Frontal cortex (tissue), 3 donors: ENCODE measurements at regions not wholly inside any gene's neighbourhood (a gene's known extent, or its start where the extent isn't known, plus 50 kb on each side); places are given as distances from the start of the nearest gene placed in this dataset.

ENCODE experiments used
- DNase-seq, 2 donors: peaks; one replicate each; pipeline ENCODE4 v3.0.0; 2012; ENCODE audit warnings: low spot score in 2 of 2
- FAIRE-seq: peaks from 2 replicates; lab custom pipeline; 2012; peaks lifted over from hg19 to GRCh38; lab: Jason Lieb, UNC
- donor health status: control.
- donor health status: control.
- donor health status: control.

DNA sequence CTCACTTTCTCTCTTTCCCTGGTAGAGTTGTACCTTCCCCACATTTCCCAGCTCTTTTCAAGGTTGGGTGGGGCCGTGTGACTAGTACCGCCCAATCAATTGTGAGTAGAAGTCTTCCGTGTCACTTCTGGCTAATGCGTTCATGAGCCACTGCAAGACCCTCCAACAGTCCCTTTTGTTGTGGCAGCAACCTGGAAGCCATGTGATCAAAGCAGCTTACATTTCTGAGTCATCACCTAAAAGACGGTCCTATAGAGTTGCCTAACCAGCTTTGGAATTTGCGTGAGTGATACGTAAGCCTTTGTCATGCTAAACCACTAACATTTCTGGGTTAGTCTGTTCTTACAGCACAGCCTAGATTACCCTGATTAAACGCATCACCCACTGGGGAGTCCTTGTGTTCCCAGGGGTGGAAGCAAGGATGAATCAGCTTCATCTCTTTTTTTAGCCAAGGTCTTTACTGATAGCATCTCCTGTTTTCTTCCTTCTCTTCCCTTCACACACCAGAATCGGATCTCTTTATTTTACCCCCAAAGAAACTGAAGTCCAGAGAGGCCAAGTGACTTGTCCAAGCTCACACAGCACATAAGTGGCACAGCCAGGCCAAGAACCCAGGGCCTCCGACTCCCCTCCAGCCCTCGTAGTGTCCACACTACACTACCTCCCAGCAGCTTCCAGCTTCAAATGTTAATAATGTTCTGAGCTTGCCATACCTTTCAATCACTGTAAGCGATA is 366.3 kb upstream of the XYLT1 start:
- FAIRE-seq (no peak), DNase-seq (no peak)

DNA sequence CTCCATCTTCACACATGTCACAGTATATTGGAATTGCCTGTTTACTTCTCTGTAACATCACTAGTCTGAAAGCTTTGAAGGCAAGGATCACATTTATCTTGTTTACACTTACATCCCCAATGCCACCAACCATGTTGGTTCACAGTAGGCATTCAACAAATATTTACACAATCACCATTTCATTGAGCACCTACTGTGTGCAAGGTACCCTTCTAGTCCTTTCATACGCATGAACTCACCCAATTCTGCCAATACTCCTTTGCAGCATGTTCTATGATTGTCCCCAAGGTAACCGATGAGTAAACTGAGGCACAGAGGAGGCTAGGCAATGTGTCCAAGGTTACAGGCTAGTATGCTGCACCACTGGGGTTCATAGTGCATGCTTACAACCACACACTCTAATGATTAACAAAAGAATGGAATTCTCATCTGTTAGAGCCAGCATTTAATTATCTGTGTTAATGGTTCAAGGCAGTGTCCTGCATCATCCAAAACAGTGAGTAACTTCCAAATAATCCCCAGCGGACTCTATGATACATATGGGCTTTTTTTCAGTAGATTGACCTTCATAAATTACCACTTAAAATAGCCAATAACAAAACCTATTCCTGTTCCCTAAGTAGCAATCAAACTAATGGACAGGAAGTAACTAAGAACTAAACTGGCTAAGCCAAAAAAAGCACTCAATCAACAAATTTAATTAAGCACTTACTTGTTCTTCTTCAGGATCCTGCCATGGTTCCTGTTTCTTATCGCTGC is 364.5 kb upstream of the XYLT1 start:
- FAIRE-seq (no peak), DNase-seq (no peak)

DNA sequence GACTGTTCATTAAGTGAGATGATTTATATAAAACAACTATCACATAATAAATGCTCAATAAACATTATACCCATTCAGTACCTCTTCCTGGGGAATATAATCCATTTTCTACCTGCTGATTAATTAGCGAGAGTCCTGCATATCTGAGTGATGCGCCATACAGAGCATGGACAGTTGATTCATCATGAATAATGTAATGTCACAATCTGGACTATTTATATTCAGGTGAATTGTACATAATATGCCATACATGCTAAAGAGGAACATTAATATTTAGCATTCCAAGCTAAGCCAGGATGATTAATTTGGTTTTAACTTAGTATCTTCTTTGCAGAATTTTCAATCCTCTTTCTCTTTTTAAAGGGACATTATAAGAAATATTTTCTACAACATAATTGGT is 362.0 kb upstream of the XYLT1 start:
- no peak for DNase-seq
- no peak for FAIRE-seq

DNA sequence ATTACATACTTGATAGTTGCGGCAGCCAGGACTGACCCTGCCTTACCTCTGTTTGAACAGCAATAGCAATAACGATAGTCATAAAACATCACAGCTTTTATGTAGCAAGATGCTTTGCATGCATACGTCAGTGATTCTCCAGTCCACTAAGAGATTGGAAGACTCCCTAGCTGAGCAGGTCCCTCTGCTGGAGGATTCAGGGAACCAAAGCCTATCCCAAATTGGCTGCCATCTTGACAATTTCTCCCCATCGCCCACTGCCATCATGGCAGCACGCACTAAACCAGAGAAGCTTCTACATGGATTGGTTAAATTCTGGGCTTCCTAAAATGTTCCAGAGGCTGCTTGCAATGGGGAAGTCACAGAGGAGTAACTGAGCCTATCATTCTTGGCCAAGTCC is 360.6 kb upstream of the XYLT1 start:
- DNase-seq (no peak), FAIRE-seq (no peak)

DNA sequence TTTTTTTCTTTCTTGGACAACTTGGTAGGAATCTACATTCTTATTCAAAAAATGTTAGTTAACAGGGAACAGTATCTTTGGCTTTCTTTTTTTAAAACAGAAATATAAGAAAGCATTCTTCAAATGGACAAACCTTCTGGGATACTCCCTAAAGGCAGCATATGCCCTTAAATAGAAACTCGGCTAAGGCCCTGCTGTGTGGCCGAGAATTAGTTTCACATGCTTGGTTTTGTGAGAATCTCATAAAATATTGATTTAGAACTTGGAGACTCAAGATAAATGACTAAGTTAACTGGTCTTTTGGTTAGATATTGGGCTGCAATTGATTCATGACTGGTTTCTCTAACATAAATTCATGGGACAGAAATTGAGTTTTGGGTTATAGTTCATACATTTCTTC is 359.9 kb upstream of the XYLT1 start:
- DNase-seq: no peak
- no peak for FAIRE-seq

DNA sequence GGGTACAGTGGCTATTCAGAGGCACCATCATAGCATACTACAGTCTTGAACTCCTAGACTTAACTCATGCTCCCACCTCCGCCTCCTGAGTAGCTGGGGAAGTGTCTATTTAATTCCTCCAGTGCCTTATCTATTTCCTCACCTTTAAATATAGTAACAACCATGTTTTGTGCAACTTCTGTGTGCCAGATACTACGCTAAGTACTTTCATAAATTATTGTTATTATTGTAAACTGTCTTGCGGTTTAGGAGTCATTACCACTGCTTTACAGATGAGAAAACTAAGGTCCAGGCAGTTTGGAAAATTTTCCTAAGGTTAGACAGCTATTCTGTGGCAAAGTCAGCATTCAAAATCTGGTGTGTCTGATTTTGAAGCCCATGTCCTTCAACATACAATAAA is 359.1 kb upstream of the XYLT1 start:
- FAIRE-seq (no peak), DNase-seq (no peak)

DNA sequence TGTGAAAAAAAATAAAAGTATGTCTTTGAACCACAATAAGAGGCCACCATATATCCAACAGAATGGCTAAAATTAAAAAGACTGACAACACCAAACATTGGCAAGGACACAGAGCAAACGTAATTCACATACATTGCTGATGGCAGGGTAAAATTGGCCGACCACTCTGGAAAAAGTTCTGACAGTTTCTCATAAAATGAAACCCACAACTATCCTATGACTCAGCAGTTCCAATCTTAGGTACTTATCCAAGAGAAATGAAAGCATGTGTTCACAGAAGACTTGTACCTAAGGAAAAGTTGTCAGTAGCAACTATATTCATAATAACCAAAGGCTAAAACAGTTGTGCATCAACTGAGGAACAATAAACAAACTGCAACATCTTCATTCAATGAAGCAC is 357.3 kb upstream of the XYLT1 start:
- DNase-seq: no peak
- no peak for FAIRE-seq

DNA sequence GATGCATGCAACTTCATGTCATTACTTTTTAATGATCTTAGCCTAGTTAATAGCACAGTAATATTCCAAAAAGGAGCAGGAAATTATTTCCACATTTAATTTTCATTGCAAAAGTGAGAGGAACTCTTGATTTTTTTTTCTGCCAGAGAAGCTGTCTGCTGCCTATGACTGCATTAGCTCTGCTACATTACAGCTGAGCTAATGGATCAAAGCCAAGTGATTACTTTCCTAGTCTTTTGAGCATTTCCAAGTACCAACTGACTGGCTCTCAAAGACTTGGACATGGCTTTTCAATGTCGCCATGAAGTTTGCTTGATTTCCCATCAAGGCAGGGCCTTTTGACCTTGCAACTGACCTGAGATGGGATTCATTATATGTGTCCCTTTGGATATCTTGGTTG is 356.6 kb upstream of the XYLT1 start:
- DNase-seq: no peak
- FAIRE-seq: no peak

DNA sequence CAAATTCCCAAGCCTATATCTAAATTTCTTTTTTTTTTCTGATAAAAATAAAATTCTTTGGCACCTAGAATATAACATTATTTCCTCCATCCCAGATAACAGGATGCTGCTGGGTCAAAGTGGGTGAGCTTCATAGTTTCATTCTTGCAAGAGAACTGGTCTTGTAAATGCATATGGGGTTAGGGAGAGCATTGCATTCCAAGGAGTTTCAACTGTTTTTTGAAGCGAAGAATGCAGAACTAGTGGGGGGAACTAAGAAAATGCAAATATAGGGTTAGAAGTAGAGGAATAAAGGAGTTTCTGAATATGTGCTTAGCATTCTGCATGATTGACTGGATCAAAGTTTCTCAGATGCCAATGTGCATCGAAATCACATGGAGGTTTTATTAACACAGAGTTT is 347.2 kb upstream of the XYLT1 start:
- DNase-seq (no peak), FAIRE-seq (no peak)

DNA sequence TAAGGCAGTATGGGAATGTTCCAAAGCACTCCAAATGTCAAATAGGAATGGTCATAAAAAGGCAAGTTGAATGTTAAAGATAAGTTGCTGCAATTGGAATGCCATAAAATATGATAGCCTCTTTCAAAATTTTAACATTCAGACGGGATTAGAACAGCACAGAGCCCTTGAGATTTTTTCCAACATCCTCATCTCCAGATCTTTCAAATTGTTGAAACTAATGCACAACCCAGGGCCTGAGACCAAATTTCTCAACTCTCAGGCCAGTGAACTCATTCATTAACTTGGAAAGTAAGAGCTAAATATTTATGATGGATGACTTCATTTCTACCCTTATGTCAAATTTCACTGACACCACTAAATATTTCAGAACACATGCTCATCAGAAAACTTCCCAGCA is 346.5 kb upstream of the XYLT1 start:
- DNase-seq: no peak
- no peak for FAIRE-seq

DNA sequence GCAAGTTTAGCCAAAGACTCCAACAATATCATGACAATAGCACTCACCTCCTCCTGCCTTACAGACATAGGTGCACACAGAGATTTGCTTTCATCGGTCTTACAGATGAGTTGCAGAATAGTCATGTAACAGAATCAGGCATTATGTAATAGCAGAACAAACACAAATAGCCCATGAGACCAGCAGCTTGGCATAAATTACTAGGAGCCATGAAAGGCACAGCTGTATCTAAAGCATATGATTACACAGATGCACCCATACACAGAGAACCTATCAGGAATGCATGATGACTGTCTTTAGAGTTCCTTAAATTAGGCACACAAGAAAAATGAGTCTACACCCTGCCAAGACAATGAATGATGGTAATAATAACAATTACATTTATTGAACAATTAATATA is 342.0 kb upstream of the XYLT1 start:
- DNase-seq (no peak), FAIRE-seq (no peak)

DNA sequence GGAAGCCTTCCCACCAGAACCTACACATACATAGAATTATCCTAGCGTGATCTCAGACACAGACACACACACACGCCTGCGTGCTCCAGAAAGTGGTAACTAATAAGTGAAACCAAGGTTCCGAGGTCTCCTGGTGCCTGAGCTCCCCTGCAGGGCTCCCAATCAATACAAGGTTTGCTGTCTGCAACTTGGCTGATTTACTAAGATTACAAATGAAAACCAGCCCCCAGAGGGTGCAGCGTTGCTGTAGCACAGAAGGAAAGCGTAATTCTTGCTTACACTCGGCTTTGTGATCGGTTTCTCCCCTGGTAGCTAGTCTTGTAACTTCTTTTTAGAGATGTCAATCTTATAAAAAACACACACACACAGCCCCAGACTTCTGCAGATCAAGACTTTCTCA is 334.1 kb upstream of the XYLT1 start:
- no peak for FAIRE-seq
- no peak for DNase-seq

DNA sequence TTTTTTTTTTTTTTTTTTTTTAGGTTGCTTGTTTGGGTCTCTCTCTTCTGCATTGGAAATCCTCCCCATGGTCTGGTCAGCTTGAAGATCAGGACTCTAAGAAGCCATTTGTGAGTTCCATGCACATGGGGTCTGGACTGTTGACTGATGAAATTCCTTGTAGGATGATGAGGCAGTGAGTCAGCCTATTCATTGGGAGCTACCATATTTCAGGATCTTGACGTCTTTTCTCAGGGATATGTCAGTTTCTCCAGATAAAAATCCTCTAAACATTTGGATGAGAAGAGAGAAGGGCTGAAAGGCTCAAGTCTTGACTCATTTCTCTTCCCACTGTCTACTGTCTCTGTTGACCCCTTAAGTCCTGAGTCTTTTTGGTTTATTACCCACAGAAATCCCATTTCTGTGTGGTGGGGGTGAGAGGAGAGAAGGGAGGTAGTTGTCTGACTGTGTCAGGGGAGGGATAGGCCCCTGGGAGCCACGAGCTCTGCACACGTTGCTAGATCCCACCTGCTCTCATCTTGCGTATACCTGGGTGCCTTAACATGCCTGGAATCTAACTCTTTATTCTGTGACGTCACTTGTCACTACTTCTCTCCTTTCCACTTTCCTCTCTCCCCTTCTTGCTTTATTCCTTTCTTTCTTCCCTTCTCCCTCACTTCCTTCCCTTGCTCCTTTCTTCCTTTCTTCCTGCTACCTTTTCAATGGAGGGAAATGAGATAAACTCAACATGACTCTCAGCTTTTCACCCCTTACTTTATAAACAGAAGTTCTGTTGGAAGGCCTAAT is 333.1 kb upstream of the XYLT1 start:
- DNase-seq: no peak

DNA sequence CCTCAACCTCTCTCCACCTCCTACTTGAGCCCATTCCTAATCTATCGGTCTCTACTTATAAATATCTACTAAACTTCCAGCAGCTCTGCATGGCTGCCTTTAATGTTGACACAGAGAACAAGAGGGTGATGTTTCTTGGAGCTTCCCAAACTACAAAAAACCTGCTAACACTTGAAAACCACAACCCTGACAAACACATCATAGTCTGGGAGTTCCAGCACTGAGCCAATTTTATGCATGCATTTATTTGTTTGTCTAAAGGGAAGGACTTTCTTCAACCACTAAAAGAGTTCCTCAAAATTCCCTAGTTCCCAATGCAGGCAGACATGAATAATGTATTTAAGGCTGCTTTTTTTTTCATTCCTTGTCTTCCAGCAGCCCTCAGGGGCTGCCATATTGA is 331.8 kb upstream of the XYLT1 start:
- no peak for DNase-seq
- FAIRE-seq: no peak

More for the DNA sequence above, 333.1 kb upstream of the XYLT1 start:
- FAIRE-seq: no peak

DNA sequence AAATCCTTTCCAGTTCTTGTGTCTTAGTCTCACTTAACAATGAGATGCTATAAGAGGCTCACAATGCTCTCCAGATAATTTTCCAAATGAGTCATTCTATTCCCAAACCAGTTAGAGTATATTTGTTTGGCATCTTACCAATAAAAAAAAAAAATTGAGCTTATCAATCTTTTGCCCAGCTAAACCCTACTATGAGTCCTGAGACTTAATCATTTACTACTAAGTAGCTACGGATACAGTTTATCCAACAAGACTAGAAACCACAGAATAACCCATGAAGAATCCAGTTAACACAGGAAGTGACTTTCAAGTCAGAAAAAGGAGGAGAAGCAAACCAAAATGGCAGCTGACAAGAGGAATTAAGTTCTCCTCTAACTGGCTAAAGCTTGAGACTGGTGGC is 330.3 kb upstream of the XYLT1 start:
- FAIRE-seq (no peak), DNase-seq (no peak)

DNA sequence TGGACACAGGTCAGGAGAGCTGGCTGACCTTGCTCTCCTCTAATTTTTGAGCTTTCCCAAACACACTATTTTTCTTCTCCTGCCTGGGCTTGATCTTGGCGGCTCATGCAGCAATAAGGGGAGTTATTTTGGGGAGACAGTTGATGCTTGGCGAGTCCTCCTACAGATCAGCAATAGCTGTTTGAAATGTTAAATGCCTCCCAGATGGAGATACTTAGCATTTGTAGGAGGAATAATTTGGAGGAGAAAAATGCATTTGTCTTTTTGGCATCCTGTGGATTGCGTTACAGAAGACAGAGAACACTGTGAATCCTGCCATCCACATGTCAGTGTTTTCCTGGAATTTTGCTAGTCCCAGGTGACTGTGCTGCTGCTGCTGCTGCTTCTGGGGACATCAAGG is 328.0 kb upstream of the XYLT1 start:
- FAIRE-seq (no peak), DNase-seq (no peak)

DNA sequence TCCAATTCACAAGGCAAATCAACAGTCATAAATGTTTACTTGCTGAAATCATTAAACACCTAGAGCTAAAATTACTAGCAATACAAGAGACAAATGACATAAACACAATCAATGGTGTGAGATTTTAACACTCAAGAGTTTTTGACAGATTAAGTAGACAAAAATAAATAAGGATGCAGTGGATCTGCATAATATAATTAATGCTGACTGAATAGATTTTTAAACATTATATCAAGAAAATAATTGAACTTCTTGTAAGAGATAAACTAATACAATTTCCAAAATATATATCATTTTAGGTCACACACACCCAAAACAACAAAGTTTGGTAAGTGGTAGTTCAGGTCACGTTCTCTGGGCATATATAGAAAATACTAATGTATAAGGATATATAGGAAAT is 322.6 kb upstream of the XYLT1 start:
- FAIRE-seq (no peak), DNase-seq (no peak)

DNA sequence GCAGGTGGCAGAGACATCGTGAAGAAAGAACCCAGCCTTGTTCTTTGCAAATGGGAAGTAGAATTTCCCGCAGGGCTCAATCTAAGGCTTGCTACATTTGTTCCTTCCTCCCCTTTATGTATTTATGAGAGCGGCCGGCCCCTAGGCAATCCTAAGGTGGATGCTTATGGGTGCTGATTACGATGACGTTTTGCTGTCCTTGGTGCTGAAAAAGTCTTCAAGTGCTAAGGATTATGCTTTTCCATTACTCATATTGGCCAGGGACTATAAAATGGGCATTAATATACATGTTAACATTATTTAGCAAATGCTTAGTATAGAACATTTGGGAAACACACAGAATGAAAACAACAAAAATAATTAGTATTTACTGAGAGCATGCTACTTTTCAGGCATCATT is 313.3 kb upstream of the XYLT1 start:
- no peak for FAIRE-seq
- no peak for DNase-seq

DNA sequence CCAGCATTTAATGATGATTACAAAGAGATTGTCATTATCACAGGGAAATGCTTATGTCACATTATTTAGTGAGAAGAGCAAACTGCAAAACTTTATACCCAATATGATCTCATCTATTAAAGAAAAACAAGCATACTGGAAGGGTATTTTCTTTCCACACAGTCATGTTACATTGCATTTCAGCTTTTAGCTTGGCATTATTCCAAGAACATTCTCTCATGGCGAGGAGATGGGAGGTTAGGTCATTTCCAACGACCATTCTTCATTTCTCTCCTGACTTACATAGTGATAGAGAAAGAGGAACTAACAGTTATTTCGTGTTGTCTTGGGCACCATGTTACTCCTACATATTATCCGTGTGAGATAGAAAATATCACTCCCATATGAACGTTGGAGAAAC is 309.4 kb upstream of the XYLT1 start:
- DNase-seq (no peak), FAIRE-seq (no peak)

DNA sequence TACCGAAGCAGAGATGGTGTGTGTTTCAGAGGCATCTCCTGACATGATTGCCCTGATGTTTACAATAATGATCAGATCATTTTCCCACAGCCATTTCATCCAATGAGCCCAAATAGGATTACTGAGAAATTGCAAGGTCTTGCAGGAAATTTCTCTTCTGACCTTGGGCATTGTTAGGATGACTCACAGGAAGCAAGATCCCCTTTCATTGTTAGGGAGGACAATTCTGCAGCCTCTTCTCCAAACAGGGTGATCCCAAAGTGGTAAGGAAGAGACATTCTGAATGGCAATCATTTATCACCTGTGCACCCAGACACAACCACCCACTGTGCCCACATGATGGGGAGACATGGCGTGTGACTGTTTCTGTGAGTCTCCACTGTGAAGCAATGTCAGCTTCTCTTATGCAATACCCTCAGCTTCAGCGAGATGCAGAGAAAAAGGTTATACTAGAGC is 306.7 kb upstream of the XYLT1 start:
- no peak for FAIRE-seq
- DNase-seq: no peak

DNA sequence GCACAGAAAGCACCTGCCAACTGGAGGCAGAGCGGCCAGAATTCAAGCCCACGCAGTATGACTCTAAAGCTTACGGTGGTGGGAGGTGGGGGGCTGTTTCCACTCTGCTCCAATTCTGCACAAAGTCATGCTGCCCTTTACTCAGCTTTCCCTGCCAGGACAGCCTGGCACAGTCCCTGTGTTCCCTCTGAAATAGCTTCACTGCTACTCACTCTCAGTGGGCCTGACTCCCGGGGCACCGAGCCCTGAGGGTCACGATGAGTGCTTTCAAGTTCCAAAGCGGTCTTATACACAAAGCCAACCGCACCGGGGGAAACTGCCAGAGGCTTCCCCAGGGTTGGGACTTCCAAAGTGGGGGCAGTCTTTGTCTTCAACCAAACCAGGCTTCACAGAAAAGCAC is 306.1 kb upstream of the XYLT1 start:
- FAIRE-seq: no peak
- DNase-seq: no peak
